Fibroblast of lung (primary cell): ENCODE measurements at regions not wholly inside any gene's neighbourhood (a gene's known extent, or its start where the extent isn't known, plus 50 kb on each side); places are given as distances from the start of the nearest gene placed in this dataset.
A peak's percentile ranks its signal among the peaks of the same experiment; 100 is the strongest.

Experiments used
- DNase-seq, 2 donors: peaks; one replicate each; pipeline versions ENCODE4 v3.0.0 to v3.0.0-alpha.2; 2010; ENCODE audit warnings: low read depth in 2 of 2
- H2AFZ ChIP-seq: 2 replicates; pipeline ENCODE4 v1.5.1; 2012; ENCODE audit warnings: low read length, control low read depth, inconsistent platforms
- H3K27ac ChIP-seq: 2 replicates; pipeline ENCODE4 v1.5.1; 2011; ENCODE audit warnings: low read length, control low read depth; ENCODE audit not compliant: insufficient read depth
- H3K27me3 ChIP-seq: 2 replicates; pipeline ENCODE4 v1.5.1; 2011; ENCODE audit warnings: mild to moderate bottlenecking, low read length; ENCODE audit not compliant: control insufficient read depth, insufficient read depth
- H3K36me3 ChIP-seq: 2 replicates; pipeline ENCODE4 v1.5.1; 2011; ENCODE audit warnings: low read length; ENCODE audit not compliant: control insufficient read depth, insufficient read depth
- H3K4me1 ChIP-seq: 2 replicates; pipeline ENCODE4 v1.5.1; 2011; ENCODE audit warnings: low read length; ENCODE audit not compliant: control insufficient read depth, insufficient read depth; ENCODE audit errors: extremely low read depth
- H3K4me2 ChIP-seq: 2 replicates; pipeline ENCODE4 v1.5.1; 2011; ENCODE audit warnings: low read length, control low read depth; ENCODE audit not compliant: insufficient read depth; ENCODE audit errors: extremely low read depth
- H3K4me3 ChIP-seq, 4 experiments: fragments of 200-600 bp in 1 of 4; sonication (generic) in 1 of 4; replicated peaks in 1 of 4; 2 replicates each; pipeline ENCODE4 v1.5.1; 2011 to 2016; ENCODE audit warnings: low read length in 4 of 4, low read depth in 3 of 4, mild to moderate bottlenecking in 3 of 4, control low read depth in 2 of 4, inconsistent platforms in 1 of 4, mixed read lengths in 1 of 4; ENCODE audit not compliant: insufficient read depth in 1 of 4; ENCODE audit errors: control extremely low read depth in 1 of 4
- H3K79me2 ChIP-seq: 2 replicates; pipeline ENCODE4 v1.5.1; 2012; ENCODE audit warnings: mild to moderate bottlenecking, low read length, inconsistent platforms; ENCODE audit not compliant: control insufficient read depth, insufficient read depth
- H3K9ac ChIP-seq: 2 replicates; pipeline ENCODE4 v1.5.1; 2011; ENCODE audit warnings: mild to moderate bottlenecking, low read length, control low read depth; ENCODE audit not compliant: insufficient read depth
- H3K9me3 ChIP-seq: 2 replicates; pipeline ENCODE4 v1.5.1; 2012; ENCODE audit warnings: low read depth, low read length; ENCODE audit not compliant: control insufficient read depth, insufficient read depth
- H4K20me1 ChIP-seq: 2 replicates; pipeline ENCODE4 v1.5.1; 2011; ENCODE audit warnings: low read length; ENCODE audit not compliant: control insufficient read depth, insufficient read depth; ENCODE audit errors: extremely low read depth
- EZH2 ChIP-seq: IDR thresholded peaks from 2 replicates; pipeline ENCODE4 v1.5.1; 2012; ENCODE audit warnings: low read length, control low read depth, mild to moderate bottlenecking; ENCODE audit errors: missing control alignments
- TF ChIP-seq, protein P1 (sequence below), 2 donors: IDR thresholded peaks in 1 of 2; conservative IDR thresholded peaks in 1 of 2; 1 replicate in 1 of 2; 2 replicates in 1 of 2; pipeline ENCODE4 v1.5.1; 2011 to 2012; ENCODE audit warnings: low read length in 2 of 2, control low read depth in 1 of 2, inconsistent platforms in 1 of 2, low read depth in 1 of 2, mild to moderate bottlenecking in 1 of 2

GRCh38 chr4:156173486-156173885, 219.8 kb upstream of the CTSO start:
- TF ChIP-seq EZH2 = no peak
- TF ChIP-seq, protein P1, sequence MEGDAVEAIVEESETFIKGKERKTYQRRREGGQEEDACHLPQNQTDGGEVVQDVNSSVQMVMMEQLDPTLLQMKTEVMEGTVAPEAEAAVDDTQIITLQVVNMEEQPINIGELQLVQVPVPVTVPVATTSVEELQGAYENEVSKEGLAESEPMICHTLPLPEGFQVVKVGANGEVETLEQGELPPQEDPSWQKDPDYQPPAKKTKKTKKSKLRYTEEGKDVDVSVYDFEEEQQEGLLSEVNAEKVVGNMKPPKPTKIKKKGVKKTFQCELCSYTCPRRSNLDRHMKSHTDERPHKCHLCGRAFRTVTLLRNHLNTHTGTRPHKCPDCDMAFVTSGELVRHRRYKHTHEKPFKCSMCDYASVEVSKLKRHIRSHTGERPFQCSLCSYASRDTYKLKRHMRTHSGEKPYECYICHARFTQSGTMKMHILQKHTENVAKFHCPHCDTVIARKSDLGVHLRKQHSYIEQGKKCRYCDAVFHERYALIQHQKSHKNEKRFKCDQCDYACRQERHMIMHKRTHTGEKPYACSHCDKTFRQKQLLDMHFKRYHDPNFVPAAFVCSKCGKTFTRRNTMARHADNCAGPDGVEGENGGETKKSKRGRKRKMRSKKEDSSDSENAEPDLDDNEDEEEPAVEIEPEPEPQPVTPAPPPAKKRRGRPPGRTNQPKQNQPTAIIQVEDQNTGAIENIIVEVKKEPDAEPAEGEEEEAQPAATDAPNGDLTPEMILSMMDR (conservative IDR thresholded peaks at IDR 0.05 in 1 of 2, IDR thresholded peaks at IDR 0.05 in 1 of 2; ENCODE audit: low read depth in 1 of 2, low read length in 2 of 2) = no peak
- Histone ChIP-seq H2AFZ (no peak overlapping the region), H3K27me3 (no peaks in the 10 kb centered on the region), H3K4me1 (no peaks in the 10 kb centered on the region), H3K4me2 (no peak overlapping the region), H3K4me3 (no peak overlapping the region), H4K20me1 (no peaks in the 10 kb centered on the region), H3K79me2 (no peaks in the 10 kb centered on the region), H3K9ac (no peak overlapping the region), H3K9me3 (no peaks in the 10 kb centered on the region), H3K36me3 (no peaks in the 10 kb centered on the region), H3K27ac (no peak overlapping the region)
- DNase-seq = no peak

- H3K4me1 ChIP-seq = no peaks in the 10 kb centered on the region
- TF ChIP-seq EZH2 = no peak
- TF ChIP-seq, protein P1 (conservative IDR thresholded peaks at IDR 0.05 in 1 of 2, IDR thresholded peaks at IDR 0.05 in 1 of 2; ENCODE audit: low read depth in 1 of 2, low read length in 2 of 2) = no peak
- H3K36me3 ChIP-seq = no peaks in the 10 kb centered on the region
- peak in 1 of 2 donors; percentile 42 for DNase-seq
- H3K9ac ChIP-seq = no peak overlapping the region
- no peaks in the 10 kb centered on the region for H3K79me2 ChIP-seq
- no peak overlapping the region for H3K27ac ChIP-seq
- no peak overlapping the region for H3K4me2 ChIP-seq
- H4K20me1 ChIP-seq = no peaks in the 10 kb centered on the region
- no peaks in the 10 kb centered on the region for H3K9me3 ChIP-seq
- no peak overlapping the region for H3K4me3 ChIP-seq
- no peak overlapping the region for H2AFZ ChIP-seq
- no peaks in the 10 kb centered on the region for H3K27me3 ChIP-seq
Measured at GRCh38 chr4:156169861-156170260, 216.2 kb upstream of the CTSO start.

GRCh38 chr4:156169011-156169410, 215.3 kb upstream of the CTSO start:
- DNase-seq = peak; percentile 90 to 99
- H3K4me3 ChIP-seq = no peak overlapping the region
- no peaks in the 10 kb centered on the region for H3K4me1 ChIP-seq
- no peak overlapping the region for H3K9ac ChIP-seq
- H3K4me2 ChIP-seq = no peak overlapping the region
- no peaks in the 10 kb centered on the region for H3K36me3 ChIP-seq
- H3K27ac ChIP-seq = no peak overlapping the region
- no peaks in the 10 kb centered on the region for H3K27me3 ChIP-seq
- peak overlapping the region; percentile 20 for H2AFZ ChIP-seq
- no peaks in the 10 kb centered on the region for H4K20me1 ChIP-seq
- no peaks in the 10 kb centered on the region for H3K79me2 ChIP-seq
- H3K9me3 ChIP-seq = no peaks in the 10 kb centered on the region
- TF ChIP-seq, protein P1 (conservative IDR thresholded peaks at IDR 0.05 in 1 of 2, IDR thresholded peaks at IDR 0.05 in 1 of 2; ENCODE audit: low read depth in 1 of 2, low read length in 2 of 2) = peak; percentile 80 to 82
- TF ChIP-seq EZH2 = no peak
